GM10248 (cell line): ENCODE measurements at regions not wholly inside any gene's neighbourhood (a gene's known extent, or its start where the extent isn't known, plus 50 kb on each side); places are given as distances from the start of the nearest gene placed in this dataset.

Source experiments
- CTCF ChIA-PET: fragments of 300-600 bp; sonication (Branson Sonifier 250); formaldehyde crosslinking; extraction: SDS; loops from one replicate; lab custom pipeline; 2021; ENCODE audit warnings: antibody characterized with exemption; lab: Yijun Ruan, JAX
- POLR2A ChIA-PET: fragments of 350-650 bp; sonication (Branson Sonifier 250); formaldehyde crosslinking; extraction: SDS; loops from one replicate; lab custom pipeline; 2020; ENCODE audit warnings: antibody characterized with exemption; lab: Yijun Ruan, JAX
- DNase-seq: peaks from one replicate; pipeline ENCODE4 v3.0.0; 2012; ENCODE audit errors: extremely low spot score
- TF ChIP-seq, protein P1 (sequence below): IDR thresholded peaks from 2 replicates; pipeline ENCODE4 v1.5.1; 2012; ENCODE audit warnings: mild to moderate bottlenecking, low read depth; ENCODE audit errors: extremely low read depth, missing control alignments, control extremely low read depth

DNA sequence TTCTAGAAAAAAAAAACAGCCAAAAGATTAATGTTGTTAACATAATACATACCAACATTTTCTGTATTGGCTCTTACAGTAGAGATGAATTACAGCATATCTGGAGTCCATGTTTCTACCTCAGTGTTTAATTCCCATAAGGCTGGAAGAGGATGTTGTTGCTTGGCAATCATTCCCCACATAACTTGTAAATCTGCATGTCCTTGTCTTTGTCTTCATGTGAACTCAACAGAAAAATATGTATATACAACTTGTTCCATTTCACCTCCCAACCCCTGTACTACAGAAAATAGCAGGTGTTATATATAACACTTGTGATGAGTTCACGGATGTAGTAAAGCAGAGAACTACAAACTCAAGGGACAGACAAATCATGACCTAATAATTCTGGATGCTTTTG is 160.9 kb upstream of the SEMA3C start:
- ChIA-PET POLR2A (no interaction called here), CTCF (no interaction called here)
- TF ChIP-seq, protein P1, sequence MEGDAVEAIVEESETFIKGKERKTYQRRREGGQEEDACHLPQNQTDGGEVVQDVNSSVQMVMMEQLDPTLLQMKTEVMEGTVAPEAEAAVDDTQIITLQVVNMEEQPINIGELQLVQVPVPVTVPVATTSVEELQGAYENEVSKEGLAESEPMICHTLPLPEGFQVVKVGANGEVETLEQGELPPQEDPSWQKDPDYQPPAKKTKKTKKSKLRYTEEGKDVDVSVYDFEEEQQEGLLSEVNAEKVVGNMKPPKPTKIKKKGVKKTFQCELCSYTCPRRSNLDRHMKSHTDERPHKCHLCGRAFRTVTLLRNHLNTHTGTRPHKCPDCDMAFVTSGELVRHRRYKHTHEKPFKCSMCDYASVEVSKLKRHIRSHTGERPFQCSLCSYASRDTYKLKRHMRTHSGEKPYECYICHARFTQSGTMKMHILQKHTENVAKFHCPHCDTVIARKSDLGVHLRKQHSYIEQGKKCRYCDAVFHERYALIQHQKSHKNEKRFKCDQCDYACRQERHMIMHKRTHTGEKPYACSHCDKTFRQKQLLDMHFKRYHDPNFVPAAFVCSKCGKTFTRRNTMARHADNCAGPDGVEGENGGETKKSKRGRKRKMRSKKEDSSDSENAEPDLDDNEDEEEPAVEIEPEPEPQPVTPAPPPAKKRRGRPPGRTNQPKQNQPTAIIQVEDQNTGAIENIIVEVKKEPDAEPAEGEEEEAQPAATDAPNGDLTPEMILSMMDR = no peak

DNA sequence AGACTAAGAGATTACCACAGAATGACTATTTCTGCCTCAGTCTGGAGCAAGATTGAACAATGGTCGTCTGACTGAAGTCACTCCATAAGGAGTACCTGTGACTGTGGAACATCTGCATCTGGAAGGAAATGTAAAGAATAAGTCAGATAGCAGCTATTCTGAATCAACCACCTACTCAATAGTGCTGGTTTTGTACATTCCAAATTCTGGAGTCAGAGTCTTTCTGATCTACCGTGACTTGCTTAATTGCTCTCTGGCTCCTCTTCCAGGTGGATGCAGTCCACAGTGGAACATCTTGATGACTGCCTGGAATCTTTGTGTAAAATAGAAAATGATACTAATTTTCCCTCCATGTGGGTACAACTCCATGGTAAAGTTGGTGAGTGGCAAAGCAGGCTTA is 156.3 kb upstream of the SEMA3C start:
- CTCF ChIA-PET = no interaction called here
- TF ChIP-seq, protein P1 = no peak
- DNase-seq = no peak
- POLR2A ChIA-PET = no interaction called here

More for the DNA sequence above, 160.9 kb upstream of the SEMA3C start:
- DNase-seq = no peak

DNA sequence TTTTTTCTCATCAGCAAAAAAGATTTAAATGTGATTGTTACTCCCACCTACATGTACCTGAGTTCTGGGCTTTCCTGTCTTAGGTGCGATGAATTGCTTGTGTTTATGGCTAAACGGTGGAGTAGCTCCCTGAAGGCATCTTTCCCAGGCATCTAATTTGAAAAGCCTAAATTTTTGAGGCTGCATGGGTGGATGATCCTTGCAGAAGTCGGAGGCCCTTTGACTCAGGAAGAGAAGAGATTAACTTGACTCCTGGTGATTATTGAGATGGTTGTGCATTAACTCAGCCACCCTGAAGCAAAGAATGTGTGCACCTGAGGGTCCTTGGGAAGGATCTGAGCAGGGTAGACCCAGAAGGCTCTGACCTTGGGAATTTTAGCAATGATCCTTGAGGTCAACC is 155.6 kb upstream of the SEMA3C start:
- POLR2A ChIA-PET = no interaction called here
- CTCF ChIA-PET = no interaction called here
- TF ChIP-seq, protein P1 = no peak
- no peak for DNase-seq

DNA sequence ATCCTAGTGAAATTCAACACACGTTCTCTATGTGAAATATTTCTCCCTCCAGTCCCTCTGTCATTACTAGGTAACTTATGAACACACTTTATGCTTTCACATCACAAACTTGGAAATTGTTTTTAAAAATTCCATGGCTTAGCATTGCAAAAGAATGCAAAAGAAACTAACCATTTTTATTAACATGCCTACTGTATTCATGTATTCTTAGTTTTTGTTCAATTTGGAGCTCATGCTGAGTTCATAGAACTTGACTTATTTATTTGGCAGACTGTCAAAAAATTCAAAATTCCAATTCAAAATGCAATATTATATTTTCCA is 155.0 kb upstream of the SEMA3C start:
- CTCF ChIA-PET = no interaction called here
- TF ChIP-seq, protein P1 = no peak
- no peak for DNase-seq
- POLR2A ChIA-PET = no interaction called here

DNA sequence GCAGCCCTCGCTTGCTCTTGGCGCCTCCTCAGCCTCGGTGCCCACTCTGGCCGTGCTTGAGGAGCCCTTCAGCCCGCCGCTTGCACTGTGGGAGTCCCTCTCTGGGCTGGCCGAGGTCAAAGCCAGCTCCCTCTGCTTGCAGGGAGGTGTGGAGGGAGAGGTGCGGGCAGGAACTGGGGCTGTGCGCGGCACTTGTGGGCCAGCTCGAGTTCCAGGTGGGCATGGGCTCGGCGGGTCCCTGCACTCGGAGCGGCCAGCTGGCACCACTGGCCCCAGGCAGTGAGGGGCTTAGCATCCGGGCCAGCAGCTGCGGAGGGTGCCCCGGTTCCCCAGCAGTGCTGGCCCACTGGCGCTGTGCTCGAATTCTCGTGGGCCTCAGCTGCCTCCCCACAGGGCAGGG is 152.1 kb upstream of the SEMA3C start:
- TF ChIP-seq, protein P1 = no peak
- ChIA-PET POLR2A (no interaction called here), CTCF (interaction anchor here (1.3 to 1.8 kb wide), 2 partner anchors 18 to 98 kb away, joined by 4 to 6 read pairs; no protein-coding TSS in a partner anchor)
- no peak for DNase-seq

DNA sequence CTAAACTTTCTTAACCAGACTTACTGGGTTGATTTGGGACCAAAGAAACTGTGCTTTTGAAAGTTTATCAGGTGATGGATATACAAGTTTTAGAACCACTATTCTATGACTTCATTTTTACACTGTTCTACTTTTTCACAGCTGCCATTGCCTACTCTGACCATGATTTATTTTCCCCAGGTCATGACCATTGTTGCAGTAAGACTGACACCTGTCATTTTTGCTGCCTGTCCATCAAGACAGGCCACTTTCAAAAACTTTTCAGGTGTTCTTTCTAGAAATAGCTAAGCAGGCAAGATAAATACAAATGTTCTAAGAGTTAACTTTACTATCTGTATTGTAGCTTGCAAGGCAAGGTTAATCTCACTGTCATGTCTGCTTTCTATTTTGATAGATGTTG is 147.9 kb upstream of the SEMA3C start:
- TF ChIP-seq, protein P1 = no peak
- ChIA-PET CTCF (no interaction called here), POLR2A (no interaction called here)
- DNase-seq = no peak

DNA sequence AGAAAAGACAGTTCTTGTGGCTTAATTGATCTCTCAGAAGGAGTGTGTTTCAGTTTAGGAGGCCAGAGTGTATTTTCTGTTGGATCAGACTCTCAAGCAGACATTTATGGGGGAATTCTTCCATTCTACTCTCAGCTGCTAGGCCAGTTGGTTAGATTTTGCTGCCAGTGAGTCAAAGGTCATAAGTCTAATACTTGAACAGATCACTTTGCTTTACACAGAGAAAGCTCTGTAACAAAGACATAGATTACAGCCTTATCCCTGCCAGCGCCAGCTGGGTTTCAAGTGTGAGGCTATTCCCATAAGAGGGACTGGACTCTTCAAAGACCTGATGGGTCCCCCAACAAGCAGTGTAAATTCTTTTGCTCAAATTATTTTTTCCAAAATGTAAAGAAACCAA is 145.6 kb upstream of the SEMA3C start:
- CTCF ChIA-PET = no interaction called here
- TF ChIP-seq, protein P1 = no peak
- POLR2A ChIA-PET = no interaction called here
- DNase-seq = no peak
